ENCODE measurements at regions not wholly inside any gene's neighbourhood (a gene's known extent, or its start where the extent isn't known, plus 50 kb on each side); places are given as distances from the start of the nearest gene placed in this dataset.

- TF ChIP-seq POLR2A (IDR thresholded peaks at IDR 0.05) (no peak), POLR2AphosphoS5 (IDR thresholded peaks at IDR 0.05) (no peak), CTCF (IDR thresholded peaks at IDR 0.05) (no peak)
Observed at GRCh38 chr1:99529002-99529401, 116.9 kb upstream of the PALMD start.
